ENCODE measurements at regions not wholly inside any gene's neighbourhood (a gene's known extent, or its start where the extent isn't known, plus 50 kb on each side); places are given as distances from the start of the nearest gene placed in this dataset.
A peak's percentile ranks its signal among the peaks of the same experiment; 100 is the strongest.

- TF ChIP-seq CSRNP3 (CRISPR knock-in tag; IDR thresholded peaks at IDR 0.05) (no peak), CREB5 (CRISPR knock-in tag; IDR thresholded peaks at IDR 0.05; ENCODE audit: low read depth) (no peak)
These were observed 100.2 kb upstream of the CCDC112 start (continued) for GRCh38 chr5:115396688-115397087.

GRCh38 chr5:115396081-115396480 lies 99.6 kb upstream of the CCDC112 start:
- ATAC-seq: peak; percentile 73
- TF ChIP-seq OSR1 (CRISPR knock-in tag; IDR thresholded peaks at IDR 0.05): no peak
- TF ChIP-seq SNAI2 (CRISPR knock-in tag; IDR thresholded peaks at IDR 0.05): no peak
- no peak for TF ChIP-seq ZNF70 (CRISPR knock-in tag; IDR thresholded peaks at IDR 0.05)
- TF ChIP-seq PPARA (CRISPR knock-in tag; IDR thresholded peaks at IDR 0.05; ENCODE audit: borderline replicate concordance): no peak
- no peak for TF ChIP-seq ISL1 (CRISPR knock-in tag; IDR thresholded peaks at IDR 0.05)
- no peak for TF ChIP-seq ZNF565 (CRISPR knock-in tag; conservative IDR thresholded peaks at IDR 0.05; ENCODE audit: low read depth)
- no peak for TF ChIP-seq ESRRG (CRISPR knock-in tag; IDR thresholded peaks at IDR 0.05)
- TF ChIP-seq CREB5 (CRISPR knock-in tag; IDR thresholded peaks at IDR 0.05; ENCODE audit: low read depth): no peak
- TF ChIP-seq GLIS3 (CRISPR knock-in tag; IDR thresholded peaks at IDR 0.05): no peak

GRCh38 chr5:115394531-115394930 lies 98.1 kb upstream of the CCDC112 start:
- ATAC-seq: no peak
- TF ChIP-seq ZNF70 (CRISPR knock-in tag; IDR thresholded peaks at IDR 0.05) (no peak), ZFP3 (CRISPR knock-in tag; IDR thresholded peaks at IDR 0.05) (no peak), TCF4 (CRISPR knock-in tag; IDR thresholded peaks at IDR 0.05; ENCODE audit: borderline replicate concordance) (no peak), PPARA (CRISPR knock-in tag; IDR thresholded peaks at IDR 0.05; ENCODE audit: borderline replicate concordance) (no peak), CSRNP3 (CRISPR knock-in tag; IDR thresholded peaks at IDR 0.05) (no peak), ZC3H10 (CRISPR knock-in tag; IDR thresholded peaks at IDR 0.05) (no peak), OSR1 (CRISPR knock-in tag; IDR thresholded peaks at IDR 0.05) (no peak), ZNF8 (CRISPR knock-in tag; IDR thresholded peaks at IDR 0.05) (no peak), ESRRG (CRISPR knock-in tag; IDR thresholded peaks at IDR 0.05) (no peak), ZFP30 (CRISPR knock-in tag; IDR thresholded peaks at IDR 0.05) (no peak), POU6F1 (CRISPR knock-in tag; IDR thresholded peaks at IDR 0.05; ENCODE audit: borderline replicate concordance, low read depth) (no peak), ISL1 (CRISPR knock-in tag; IDR thresholded peaks at IDR 0.05) (no peak), PATZ1 (CRISPR knock-in tag; IDR thresholded peaks at IDR 0.05; ENCODE audit: borderline replicate concordance) (no peak)

- no peak for TF ChIP-seq GLIS3 (CRISPR knock-in tag; IDR thresholded peaks at IDR 0.05)
- no peak for TF ChIP-seq TOX (CRISPR knock-in tag; IDR thresholded peaks at IDR 0.05; ENCODE audit: borderline replicate concordance)
- no peak for TF ChIP-seq TSHZ2 (CRISPR knock-in tag; IDR thresholded peaks at IDR 0.05)
- no peak for TF ChIP-seq ARNTL (CRISPR knock-in tag; IDR thresholded peaks at IDR 0.05; ENCODE audit: borderline replicate concordance, low read depth)
- ATAC-seq: no peak
These were observed 96.8 kb upstream of the CCDC112 start for GRCh38 chr5:115393239-115393638.
